Endothelial cell of umbilical vein (primary cell): ENCODE measurements at regions not wholly inside any gene's neighbourhood (a gene's known extent, or its start where the extent isn't known, plus 50 kb on each side); places are given as distances from the start of the nearest gene placed in this dataset.

Experiments used
- BruUV-seq: library from RNA; stranded (reverse); fragments of 400-500 nt; replicated peaks from 2 replicates; lab custom pipeline; 2021; lab: Mats Ljungman, UMichigan
- CTCF ChIA-PET: fragments of 300-600, 350-600 bp; sonication (Branson Sonifier 250); formaldehyde crosslinking; loops from one replicate; lab custom pipeline; 2021; ENCODE audit warnings: antibody characterized with exemption, inconsistent platforms; lab: Charles Lee
- POLR2A ChIA-PET: fragments of 300-600, 350-600 bp; sonication (Branson Sonifier 250); formaldehyde crosslinking; loops from one replicate; lab custom pipeline; 2021; ENCODE audit warnings: antibody characterized with exemption, inconsistent platforms; lab: Charles Lee
- DNase-seq: peaks from one replicate; pipeline ENCODE4 v3.0.0-alpha.2; 2011; ENCODE audit warnings: low read depth, low spot score
- FAIRE-seq: peaks from 2 replicates; lab custom pipeline; 2011; peaks lifted over from hg19 to GRCh38; lab: Jason Lieb, UNC
- H2AFZ ChIP-seq: 2 replicates; pipeline ENCODE4 v1.6.0; 2012; ENCODE audit warnings: low read depth, low read length, control low read depth, inconsistent platforms
- H3K27ac ChIP-seq: 2 replicates; pipeline ENCODE4 v1.5.1; 2011; ENCODE audit warnings: low read depth, mild to moderate bottlenecking, control low read depth, low read length, moderate library complexity; ENCODE audit not compliant: insufficient read depth
- H3K27me3 ChIP-seq, 2 experiments: 2 replicates each; pipeline versions ENCODE4 v1.6.0 to v1.6.1; 2011; ENCODE audit warnings: low read length in 2 of 2, mixed read lengths in 1 of 2; ENCODE audit not compliant: control insufficient read depth in 2 of 2, insufficient read depth in 2 of 2
- H3K36me3 ChIP-seq, 2 experiments: 2 replicates in 1 of 2; 3 replicates in 1 of 2; pipeline ENCODE4 v1.5.1; 2011; ENCODE audit warnings: low read length in 2 of 2, mild to moderate bottlenecking in 1 of 2, moderate library complexity in 1 of 2; ENCODE audit not compliant: control insufficient read depth in 2 of 2, insufficient read depth in 2 of 2; ENCODE audit errors: extremely low read depth in 1 of 2
- H3K4me1 ChIP-seq: 3 replicates; pipeline ENCODE4 v1.5.1; 2011; ENCODE audit warnings: mild to moderate bottlenecking, low read length; ENCODE audit not compliant: control insufficient read depth, insufficient read depth; ENCODE audit errors: extremely low read depth
- H3K4me2 ChIP-seq: 2 replicates; pipeline ENCODE4 v1.6.1; 2011; ENCODE audit warnings: low read length, control low read depth, mixed read lengths; ENCODE audit not compliant: insufficient read depth
- H3K4me3 ChIP-seq, 3 experiments: fragments of 200-600 bp in 1 of 3; sonication (generic), shearing (Covaris generic) in 1 of 3; replicated peaks in 1 of 3; 2 replicates each; pipeline ENCODE4 v1.5.1; 2011 to 2016; ENCODE audit warnings: control low read depth in 3 of 3, low read length in 3 of 3, mild to moderate bottlenecking in 2 of 3, inconsistent platforms in 1 of 3, low read depth in 1 of 3, moderate library complexity in 1 of 3; ENCODE audit not compliant: insufficient read depth in 1 of 3
- H3K79me2 ChIP-seq: 2 replicates; pipeline ENCODE4 v1.6.0; 2012; ENCODE audit warnings: low read length, inconsistent platforms; ENCODE audit not compliant: control insufficient read depth, insufficient read depth
- H3K9ac ChIP-seq: replicated peaks from 2 replicates; pipeline ENCODE3; 2011; ENCODE audit warnings: low read length, control low read depth; ENCODE audit not compliant: insufficient read depth; ENCODE audit errors: extremely low read depth
- H3K9me1 ChIP-seq: replicated peaks from 3 replicates; pipeline ENCODE4 v1.6.0; 2011; ENCODE audit warnings: mild to moderate bottlenecking, low read length; ENCODE audit not compliant: control insufficient read depth, insufficient read depth; ENCODE audit errors: extremely low read depth
- H3K9me3 ChIP-seq: replicated peaks from 2 replicates; pipeline ENCODE4 v1.5.1; 2012; ENCODE audit warnings: low read length, inconsistent platforms; ENCODE audit not compliant: control insufficient read depth, insufficient read depth
- H4K20me1 ChIP-seq: replicated peaks from 2 replicates; pipeline ENCODE3; 2011; ENCODE audit warnings: mild to moderate bottlenecking, low read length; ENCODE audit not compliant: control insufficient read depth, insufficient read depth; ENCODE audit errors: extremely low read depth
- EZH2 ChIP-seq: IDR thresholded peaks from 2 replicates; pipeline ENCODE4 v1.6.1; 2012; ENCODE audit warnings: borderline replicate concordance, low read depth, mild to moderate bottlenecking, moderate library complexity, low read length, inconsistent platforms; ENCODE audit not compliant: severe bottlenecking
- FOS ChIP-seq: IDR thresholded peaks from 2 replicates; pipeline ENCODE4 v1.6.1; 2011; ENCODE audit warnings: mild to moderate bottlenecking, low read length, moderate library complexity, borderline replicate concordance; ENCODE audit not compliant: insufficient read depth
- GATA2 ChIP-seq: IDR thresholded peaks from 2 replicates; pipeline ENCODE4 v1.7.0; 2011; ENCODE audit warnings: low read depth, mild to moderate bottlenecking, moderate library complexity, mixed read lengths, low read length; ENCODE audit not compliant: insufficient read length, insufficient read depth
- JUN ChIP-seq: IDR thresholded peaks from 2 replicates; pipeline ENCODE4 v1.6.1; 2011; ENCODE audit warnings: borderline replicate concordance, low read depth; ENCODE audit not compliant: insufficient read length, insufficient read depth
- MAX ChIP-seq: IDR thresholded peaks from 2 replicates; pipeline ENCODE4 v1.6.1; 2011; ENCODE audit not compliant: insufficient read depth, insufficient read length
- MYC ChIP-seq: IDR thresholded peaks from one replicate; pipeline ENCODE4 v1.6.1; 2011; ENCODE audit warnings: mild to moderate bottlenecking, low read depth, low read length
- POLR2A ChIP-seq: IDR thresholded peaks from 2 replicates; pipeline ENCODE4 v1.6.1; 2012; ENCODE audit warnings: low read depth, mild to moderate bottlenecking, control low read depth, low read length
- POLR2AphosphoS5 ChIP-seq: IDR thresholded peaks from 2 replicates; pipeline ENCODE4 v1.6.1; 2012; ENCODE audit warnings: low read depth, mild to moderate bottlenecking, control low read depth, low read length, moderate library complexity; ENCODE audit not compliant: insufficient read depth
- dilution Hi-C: fragments of 300-500 bp; cut with MboI; formaldehyde crosslinking; loops from one replicate; pipeline ENCODE4 v1.15.0; 2019; ENCODE audit warnings: low sequenced_read_pairs; ENCODE audit not compliant: extremely low pct_ligation_motif_present
- intact Hi-C: fragments of 100-400 bp; cut with micrococcal nuclease; formaldehyde crosslinking; loops from one replicate; pipeline ENCODE4 v1.10.0; 2022
- TF ChIP-seq, protein P1 (sequence below), 2 donors: IDR thresholded peaks; 1 replicate in 1 of 2; 2 replicates in 1 of 2; pipeline ENCODE4 v1.5.1; 2011; ENCODE audit warnings: low read length in 2 of 2, mild to moderate bottlenecking in 2 of 2, moderate library complexity in 2 of 2, control low read depth in 1 of 2, inconsistent platforms in 1 of 2, low read depth in 1 of 2; ENCODE audit not compliant: insufficient read depth in 1 of 2; ENCODE audit errors: extremely low read depth in 1 of 2

GRCh38 chr6:44630125-44631028 is 242.9 kb downstream of the CDC5L start:
- Histone ChIP-seq H3K27ac (no peak overlapping the region), H3K4me1 (no peaks in the 10 kb centered on the region), H3K27me3 (peaks cover 3 to 4% of the 10 kb centered on the region in 2 experiments), H3K79me2 (no peaks in the 10 kb centered on the region), H3K36me3 (no peaks in the 10 kb centered on the region), H3K9me3 (no peaks in the 10 kb centered on the region), H3K9ac (no peak overlapping the region), H3K9me1 (no peaks in the 10 kb centered on the region), H3K4me3 (no peak overlapping the region), H2AFZ (no peak overlapping the region), H4K20me1 (no peaks in the 10 kb centered on the region), H3K4me2 (no peak overlapping the region)
- CTCF ChIA-PET, result interaction anchor here (0.6 to 5.5 kb wide), 22 partner anchors 8 to 1300 kb away, joined by 3 to 81 read pairs (median 4); no protein-coding TSS in a partner anchor
- POLR2A ChIA-PET, result no interaction called here
- dilution Hi-C loops (no loop called here), intact Hi-C loops (loop anchor here (1.0 kb wide), 3 partner anchors 155 to 1292 kb away; no protein-coding TSS in a partner anchor)
- TF ChIP-seq, protein P1, sequence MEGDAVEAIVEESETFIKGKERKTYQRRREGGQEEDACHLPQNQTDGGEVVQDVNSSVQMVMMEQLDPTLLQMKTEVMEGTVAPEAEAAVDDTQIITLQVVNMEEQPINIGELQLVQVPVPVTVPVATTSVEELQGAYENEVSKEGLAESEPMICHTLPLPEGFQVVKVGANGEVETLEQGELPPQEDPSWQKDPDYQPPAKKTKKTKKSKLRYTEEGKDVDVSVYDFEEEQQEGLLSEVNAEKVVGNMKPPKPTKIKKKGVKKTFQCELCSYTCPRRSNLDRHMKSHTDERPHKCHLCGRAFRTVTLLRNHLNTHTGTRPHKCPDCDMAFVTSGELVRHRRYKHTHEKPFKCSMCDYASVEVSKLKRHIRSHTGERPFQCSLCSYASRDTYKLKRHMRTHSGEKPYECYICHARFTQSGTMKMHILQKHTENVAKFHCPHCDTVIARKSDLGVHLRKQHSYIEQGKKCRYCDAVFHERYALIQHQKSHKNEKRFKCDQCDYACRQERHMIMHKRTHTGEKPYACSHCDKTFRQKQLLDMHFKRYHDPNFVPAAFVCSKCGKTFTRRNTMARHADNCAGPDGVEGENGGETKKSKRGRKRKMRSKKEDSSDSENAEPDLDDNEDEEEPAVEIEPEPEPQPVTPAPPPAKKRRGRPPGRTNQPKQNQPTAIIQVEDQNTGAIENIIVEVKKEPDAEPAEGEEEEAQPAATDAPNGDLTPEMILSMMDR (IDR thresholded peaks at IDR 0.05; ENCODE audit: extremely low read depth in 1 of 2, insufficient read depth in 1 of 2, low read depth in 1 of 2, low read length in 2 of 2), result peak; percentile 13 to 63
- no peak for TF ChIP-seq MYC
- FAIRE-seq, result no peak
- BruUV-seq, result no TSS peak
- DNase-seq, result peak; percentile 19

- Histone ChIP-seq H3K4me2 (no peak overlapping the region), H3K79me2 (no peaks in the 10 kb centered on the region), H4K20me1 (no peaks in the 10 kb centered on the region), H3K36me3 (no peaks in the 10 kb centered on the region), H3K4me3 (no peak overlapping the region), H3K9me3 (no peaks in the 10 kb centered on the region), H3K9ac (no peak overlapping the region), H2AFZ (no peak overlapping the region), H3K4me1 (no peaks in the 10 kb centered on the region), H3K9me1 (no peaks in the 10 kb centered on the region), H3K27ac (no peak overlapping the region), H3K27me3 (peaks cover 3 to 4% of the 10 kb centered on the region in 2 experiments)
- ChIA-PET POLR2A (no interaction called here), CTCF (interaction anchor here (2.5 to 5.5 kb wide), 4 partner anchors 156 to 1299 kb away, joined by 9 to 81 read pairs (median 44); no protein-coding TSS in a partner anchor)
- TF ChIP-seq GATA2, result no peak
- no peak for TF ChIP-seq FOS
- no peak for TF ChIP-seq JUN
- TF ChIP-seq, protein P1 (IDR thresholded peaks at IDR 0.05; ENCODE audit: extremely low read depth in 1 of 2, insufficient read depth in 1 of 2, low read depth in 1 of 2, low read length in 2 of 2), result no peak
- TF ChIP-seq POLR2A, result no peak
- TF ChIP-seq MYC, result no peak
- TF ChIP-seq POLR2AphosphoS5, result no peak
- TF ChIP-seq EZH2, result no peak
- TF ChIP-seq MAX, result no peak
- BruUV-seq, result no TSS peak
- intact Hi-C loops (no loop called here), dilution Hi-C loops (no loop called here)
- FAIRE-seq, result no peak
- no peak for DNase-seq
Observed at GRCh38 chr6:44631968-44632367, 244.5 kb downstream of the CDC5L start.
